Testis (tissue), 2 donors: ENCODE measurements at regions not wholly inside any gene's neighbourhood (a gene's known extent, or its start where the extent isn't known, plus 50 kb on each side); places are given as distances from the start of the nearest gene placed in this dataset.

Experiments
- POLR2A ChIP-seq: fragments of 450-650 bp; IDR thresholded peaks from one replicate; pipeline ENCODE4 v1.6.1; 2017; ENCODE audit warnings: antibody characterized with exemption, mild to moderate bottlenecking, moderate library complexity
- TF ChIP-seq, protein P1 (sequence below), 3 experiments: fragments of 450-650 bp in 2 of 3; fragments of 200-600 bp in 1 of 3; sonication (generic) in 1 of 3; IDR thresholded peaks; one replicate each; pipeline ENCODE4 v1.5.1; 2016 to 2019; ENCODE audit warnings: antibody characterized with exemption in 3 of 3, mild to moderate bottlenecking in 2 of 3, moderate library complexity in 1 of 3

DNA sequence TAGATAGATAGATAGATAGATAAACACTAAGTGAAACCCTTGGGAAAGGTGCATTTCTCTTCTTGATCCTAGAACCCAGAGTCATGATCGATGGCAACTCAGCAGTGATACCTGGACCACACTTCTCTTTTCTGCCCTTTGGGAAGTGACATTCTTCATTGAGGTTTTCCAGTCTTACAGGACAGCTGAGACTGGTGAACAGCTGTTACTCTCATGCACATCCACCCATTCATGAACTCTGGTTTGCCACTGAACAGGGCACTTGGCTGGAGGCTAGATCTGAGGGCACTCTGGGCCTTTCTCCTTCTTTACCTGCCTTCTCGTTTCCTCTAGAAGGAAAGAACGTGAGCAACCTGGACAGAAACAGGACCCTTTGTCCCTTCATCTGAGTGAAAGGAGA is 164.5 kb downstream of the DRD1 start:
- TF ChIP-seq, protein P1, sequence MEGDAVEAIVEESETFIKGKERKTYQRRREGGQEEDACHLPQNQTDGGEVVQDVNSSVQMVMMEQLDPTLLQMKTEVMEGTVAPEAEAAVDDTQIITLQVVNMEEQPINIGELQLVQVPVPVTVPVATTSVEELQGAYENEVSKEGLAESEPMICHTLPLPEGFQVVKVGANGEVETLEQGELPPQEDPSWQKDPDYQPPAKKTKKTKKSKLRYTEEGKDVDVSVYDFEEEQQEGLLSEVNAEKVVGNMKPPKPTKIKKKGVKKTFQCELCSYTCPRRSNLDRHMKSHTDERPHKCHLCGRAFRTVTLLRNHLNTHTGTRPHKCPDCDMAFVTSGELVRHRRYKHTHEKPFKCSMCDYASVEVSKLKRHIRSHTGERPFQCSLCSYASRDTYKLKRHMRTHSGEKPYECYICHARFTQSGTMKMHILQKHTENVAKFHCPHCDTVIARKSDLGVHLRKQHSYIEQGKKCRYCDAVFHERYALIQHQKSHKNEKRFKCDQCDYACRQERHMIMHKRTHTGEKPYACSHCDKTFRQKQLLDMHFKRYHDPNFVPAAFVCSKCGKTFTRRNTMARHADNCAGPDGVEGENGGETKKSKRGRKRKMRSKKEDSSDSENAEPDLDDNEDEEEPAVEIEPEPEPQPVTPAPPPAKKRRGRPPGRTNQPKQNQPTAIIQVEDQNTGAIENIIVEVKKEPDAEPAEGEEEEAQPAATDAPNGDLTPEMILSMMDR (IDR thresholded peaks at IDR 0.05) = no peak
- TF ChIP-seq POLR2A = no peak
